ENCODE measurements at regions not wholly inside any gene's neighbourhood (a gene's known extent, or its start where the extent isn't known, plus 50 kb on each side); places are given as distances from the start of the nearest gene placed in this dataset.

- intact Hi-C loops (cut with DNase I; ENCODE audit: low total_unique reads), result no loop called here
- 89 to 90% methylated on average over 4 of the region's 4 CpGs for WGBS, 2 donors (ENCODE audit: low coverage in 1 of 2)
These were observed 465.6 kb upstream of the SLC14A2 start for GRCh38 chr18:45149712-45150111.

GRCh38 chr18:45151645-45152044, 463.6 kb upstream of the SLC14A2 start:
- Histone ChIP-seq H3K4me3 (no peak overlapping the region), H3K9me3 (no peaks in the 10 kb centered on the region), H3K36me3 (no peaks in the 10 kb centered on the region), H3K27ac (no peak overlapping the region), H3K4me1 (no peaks in the 10 kb centered on the region), H3K27me3 (no peaks in the 10 kb centered on the region)
- intact Hi-C loops (cut with DNase I; ENCODE audit: low total_unique reads), result no loop called here
- no peak for DNase-seq
- 90 to 92% methylated on average over 1 to 2 of the region's 2 CpGs for WGBS, 2 donors (ENCODE audit: low coverage in 1 of 2)
- in situ Hi-C loops (cut with MboI; ENCODE audit: low pct_ligation_motif_present in 1 of 4, low pct_unique_long_range_greater_than_20kb in 1 of 4, low sequenced_read_pairs in 3 of 4), result no loop called here
- TF ChIP-seq POLR2A (IDR thresholded peaks at IDR 0.05) (no peak), POLR2AphosphoS5 (IDR thresholded peaks at IDR 0.05) (no peak), EP300 (IDR thresholded peaks at IDR 0.05; ENCODE audit: low read depth) (no peak), CTCF (IDR thresholded peaks at IDR 0.05) (no peak)

More at GRCh38 chr18:45149712-45150111, 465.6 kb upstream of the SLC14A2 start:
- H3K9me3 ChIP-seq, result no peaks in the 10 kb centered on the region
- no peaks in the 10 kb centered on the region for H3K4me1 ChIP-seq
- no peak overlapping the region for H3K27ac ChIP-seq
- TF ChIP-seq EP300 (IDR thresholded peaks at IDR 0.05; ENCODE audit: low read depth) (no peak), POLR2AphosphoS5 (IDR thresholded peaks at IDR 0.05) (no peak), CTCF (IDR thresholded peaks at IDR 0.05) (no peak), POLR2A (IDR thresholded peaks at IDR 0.05) (no peak)
- H3K27me3 ChIP-seq, result no peaks in the 10 kb centered on the region
- DNase-seq, result no peak
- no peaks in the 10 kb centered on the region for H3K36me3 ChIP-seq
- in situ Hi-C loops (cut with MboI; ENCODE audit: low pct_ligation_motif_present in 1 of 4, low pct_unique_long_range_greater_than_20kb in 1 of 4, low sequenced_read_pairs in 3 of 4), result no loop called here
- no peak overlapping the region for H3K4me3 ChIP-seq

GRCh38 chr18:45155526-45155925, 459.8 kb upstream of the SLC14A2 start:
- in situ Hi-C loops (cut with MboI; ENCODE audit: low pct_ligation_motif_present in 1 of 4, low pct_unique_long_range_greater_than_20kb in 1 of 4, low sequenced_read_pairs in 3 of 4) (no loop called here), intact Hi-C loops (cut with DNase I; ENCODE audit: low total_unique reads) (no loop called here)
- H3K4me3 ChIP-seq, result no peak overlapping the region

GRCh38 chr18:45156946-45157345, 458.3 kb upstream of the SLC14A2 start:
- Histone ChIP-seq H3K9me3 (no peaks in the 10 kb centered on the region), H3K4me3 (no peak overlapping the region), H3K27ac (no peak overlapping the region), H3K4me1 (no peaks in the 10 kb centered on the region), H3K27me3 (peaks cover 4% of the 10 kb centered on the region), H3K36me3 (no peaks in the 10 kb centered on the region)
- in situ Hi-C loops (cut with MboI; ENCODE audit: low pct_ligation_motif_present in 1 of 4, low pct_unique_long_range_greater_than_20kb in 1 of 4, low sequenced_read_pairs in 3 of 4), result no loop called here
- DNase-seq, result no peak
- intact Hi-C loops (cut with DNase I; ENCODE audit: low total_unique reads), result no loop called here
- TF ChIP-seq EP300 (IDR thresholded peaks at IDR 0.05; ENCODE audit: low read depth), result no peak
- TF ChIP-seq POLR2A (IDR thresholded peaks at IDR 0.05), result no peak
- TF ChIP-seq CTCF (IDR thresholded peaks at IDR 0.05), result no peak
- TF ChIP-seq POLR2AphosphoS5 (IDR thresholded peaks at IDR 0.05), result no peak
- WGBS, 2 donors (ENCODE audit: low coverage in 1 of 2), result 67 to 80% methylated on average over 1 to 3 of the region's 3 CpGs

More at GRCh38 chr18:45155526-45155925, 459.8 kb upstream of the SLC14A2 start:
- Histone ChIP-seq H3K27ac (no peak overlapping the region), H3K9me3 (no peaks in the 10 kb centered on the region), H3K4me1 (no peaks in the 10 kb centered on the region), H3K27me3 (peaks cover 4% of the 10 kb centered on the region), H3K36me3 (no peaks in the 10 kb centered on the region)
- TF ChIP-seq CTCF (IDR thresholded peaks at IDR 0.05) (no peak), POLR2A (IDR thresholded peaks at IDR 0.05) (no peak), POLR2AphosphoS5 (IDR thresholded peaks at IDR 0.05) (no peak), EP300 (IDR thresholded peaks at IDR 0.05; ENCODE audit: low read depth) (no peak)
- DNase-seq, result no peak

Data from transverse colon (tissue), 4 donors.